GM18907 (cell line): ENCODE measurements at regions not wholly inside any gene's neighbourhood (a gene's known extent, or its start where the extent isn't known, plus 50 kb on each side); places are given as distances from the start of the nearest gene placed in this dataset.

ENCODE experiments used
- ATAC-seq: cut with Tn5 transposase; IDR thresholded peaks from one replicate; pipeline ENCODE4 v1.9.1; 2021; ENCODE audit warnings: mild to moderate bottlenecking, moderate library complexity; ENCODE audit not compliant: unreplicated experiment

DNA sequence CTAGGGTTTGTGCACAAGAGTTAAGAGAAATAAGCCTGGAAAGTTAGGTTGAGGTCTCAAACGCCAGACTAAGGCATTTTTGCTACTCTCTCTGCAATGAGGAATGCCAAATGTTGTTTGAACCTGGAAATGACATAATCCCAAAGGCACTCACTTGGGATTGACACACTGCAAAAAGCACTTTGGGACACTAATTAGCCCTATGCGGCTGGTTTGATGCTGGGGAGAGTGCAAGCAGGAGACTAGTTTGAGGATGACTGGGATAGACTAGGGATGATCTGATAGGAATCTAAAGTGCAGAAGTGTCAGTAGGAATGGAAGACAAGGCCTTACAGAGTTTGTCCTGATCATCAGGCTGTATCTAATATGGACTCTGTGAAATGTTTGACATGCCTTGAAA, 469.0 kb downstream of the SLC4A3 start:
- ATAC-seq, result no peak

DNA sequence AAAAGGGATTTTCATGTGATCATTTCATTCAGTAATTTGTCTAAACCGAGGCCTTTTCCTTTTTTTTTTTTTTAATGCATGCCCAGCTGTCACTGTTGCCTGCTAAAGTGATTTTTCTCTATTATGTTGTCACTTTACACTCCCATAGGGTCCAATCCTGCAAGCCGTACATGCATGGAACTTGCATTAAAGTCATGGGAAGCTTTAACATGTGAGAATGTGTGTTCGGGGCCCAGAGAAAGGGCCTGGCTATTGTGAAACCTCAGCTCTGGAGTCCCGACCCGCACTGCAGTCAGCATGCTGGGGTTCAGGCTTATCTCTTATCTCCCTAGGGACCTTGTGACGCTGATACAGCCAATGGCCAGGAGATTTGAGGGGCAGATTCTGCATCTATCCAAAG, 474.6 kb downstream of the SLC4A3 start:
- ATAC-seq, result no peak

GRCh38 chr2:220103596-220103995, 476.2 kb downstream of the SLC4A3 start:
- ATAC-seq, result no peak

DNA sequence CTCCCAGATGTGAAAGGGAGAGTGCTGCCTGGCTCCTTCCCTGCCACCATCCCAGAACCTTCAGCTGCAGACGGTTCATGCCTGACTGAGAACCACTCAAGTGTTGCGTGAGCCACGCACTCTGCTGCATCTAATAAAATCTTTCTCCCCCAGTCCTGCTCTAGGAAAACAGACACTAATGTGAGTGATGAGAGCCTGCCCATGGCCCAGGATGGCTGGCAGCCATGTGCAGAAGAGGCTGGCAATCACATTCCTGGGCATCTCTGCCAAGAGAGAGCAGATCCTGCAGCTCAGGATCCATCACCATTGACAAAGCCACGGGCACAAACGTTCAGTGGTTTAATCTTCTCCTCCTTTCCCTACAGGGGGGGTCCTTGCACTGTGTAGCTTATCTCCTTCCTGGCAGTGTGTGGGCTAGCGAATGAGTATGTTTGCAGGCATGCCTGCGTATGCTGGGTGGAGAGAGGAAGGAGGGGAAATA, 477.5 kb downstream of the SLC4A3 start:
- no peak for ATAC-seq

GRCh38 chr2:220106065-220106464, 478.6 kb downstream of the SLC4A3 start:
- ATAC-seq, result no peak

- no peak for ATAC-seq
Observed at GRCh38 chr2:220107380-220107791, 480.0 kb downstream of the SLC4A3 start.

GRCh38 chr2:220114443-220114842, 487.0 kb downstream of the SLC4A3 start:
- no peak for ATAC-seq

DNA sequence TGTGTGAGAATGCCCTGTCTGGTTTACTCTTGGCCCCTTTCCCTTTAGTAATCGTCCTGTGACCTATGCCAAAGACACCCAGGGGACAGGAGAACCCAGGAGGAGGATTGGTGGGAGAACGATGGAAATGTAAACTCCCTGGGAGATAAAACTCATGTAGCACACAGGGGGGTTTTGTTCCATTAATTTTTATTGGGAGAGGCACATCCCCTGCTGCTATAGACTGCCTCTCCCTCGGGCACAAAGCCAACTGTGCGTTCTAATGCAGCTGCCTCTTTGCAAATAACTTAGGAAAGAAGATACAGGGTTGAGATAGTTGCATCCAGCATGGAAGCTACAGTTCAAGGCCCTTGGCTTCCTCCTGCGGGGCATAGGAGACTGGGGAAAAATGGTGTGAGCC, 489.6 kb downstream of the SLC4A3 start:
- no peak for ATAC-seq

- ATAC-seq, result no peak
Observed at GRCh38 chr2:220120041-220120440, 492.6 kb downstream of the SLC4A3 start.

DNA sequence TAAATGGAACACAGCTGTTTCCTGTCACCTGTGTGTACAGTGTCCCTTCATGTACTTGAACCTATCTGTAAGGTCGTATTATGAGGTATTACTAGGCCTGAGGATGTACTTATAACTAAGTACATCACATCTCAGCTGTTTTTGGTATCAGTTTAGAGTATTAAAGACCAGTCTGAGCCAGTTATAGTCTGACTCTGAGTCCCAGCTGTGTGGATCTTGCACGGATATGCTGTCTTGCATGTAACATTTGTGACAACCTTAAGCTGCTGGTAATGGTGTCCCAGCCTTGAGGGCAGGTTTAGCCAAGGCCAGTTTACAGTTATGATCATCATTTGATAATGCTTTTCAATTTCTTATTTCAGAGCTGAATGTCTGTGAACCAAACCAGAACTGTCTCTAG, 496.3 kb downstream of the SLC4A3 start:
- ATAC-seq, result no peak

GRCh38 chr2:220125551-220125950, 498.1 kb downstream of the SLC4A3 start:
- no peak for ATAC-seq

- no peak for ATAC-seq
Observed at GRCh38 chr2:220127311-220127710, 499.9 kb downstream of the SLC4A3 start.

- no peak for ATAC-seq
Observed at GRCh38 chr2:220127876-220128275, 500.4 kb downstream of the SLC4A3 start.

DNA sequence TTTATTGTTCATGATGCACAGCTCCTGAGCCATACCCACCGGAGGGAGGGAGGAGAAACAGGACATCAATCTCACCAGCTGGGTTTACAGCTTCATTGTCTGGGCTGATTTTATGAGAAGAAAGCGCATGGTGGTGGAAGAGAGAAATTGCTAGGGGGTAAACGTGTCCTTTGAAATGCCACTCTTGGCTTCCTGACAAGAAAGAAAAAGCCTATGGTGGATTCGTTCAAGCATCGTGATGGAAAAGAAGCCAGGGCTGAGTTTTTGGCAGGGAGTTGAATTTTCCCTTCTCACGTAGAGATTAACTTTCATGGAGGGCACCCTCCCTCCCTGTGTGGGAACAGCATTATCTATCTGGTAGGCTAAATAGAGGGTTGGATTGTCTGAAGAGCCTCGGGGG, 502.0 kb downstream of the SLC4A3 start:
- ATAC-seq, result no peak

GRCh38 chr2:220134756-220135534, 507.5 kb downstream of the SLC4A3 start:
- no peak for ATAC-seq

DNA sequence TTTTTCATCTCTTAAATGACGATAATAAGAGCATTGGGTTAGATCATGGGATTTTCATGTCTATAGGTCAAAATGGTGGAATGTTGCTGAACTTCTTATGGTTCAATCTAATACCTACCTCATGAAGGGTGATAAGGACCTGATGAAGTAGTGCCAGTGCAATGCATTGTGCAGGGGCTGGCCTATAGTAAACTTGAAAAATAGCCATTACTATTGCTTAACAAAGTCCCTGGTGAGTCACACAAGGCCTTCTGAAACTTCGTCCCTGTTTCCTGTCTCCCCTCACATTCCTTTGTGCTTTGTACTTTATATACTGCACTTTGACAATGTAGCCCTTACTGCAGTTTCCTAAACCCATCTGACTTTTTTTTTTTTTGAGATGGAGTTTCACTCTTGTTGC, 515.9 kb downstream of the SLC4A3 start:
- no peak for ATAC-seq

DNA sequence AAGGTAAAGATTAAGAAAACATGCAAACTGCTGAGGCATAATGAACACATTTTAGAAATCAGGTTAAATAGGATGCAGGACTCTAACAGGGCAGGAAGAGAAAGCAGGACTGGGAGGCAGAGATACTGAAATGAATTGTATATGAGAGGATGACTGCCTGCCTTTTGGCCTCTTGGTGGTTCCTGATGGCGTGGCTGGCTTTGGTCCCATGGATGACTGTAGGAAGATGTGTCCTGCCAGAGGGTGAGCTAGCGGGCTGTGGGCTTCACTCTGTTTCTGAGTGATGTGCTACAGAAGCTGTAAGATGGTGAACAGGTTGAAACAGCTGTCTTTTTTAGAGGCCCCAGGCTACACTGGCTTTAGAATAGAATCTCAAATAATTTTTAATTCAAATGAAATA, 517.0 kb downstream of the SLC4A3 start:
- ATAC-seq, result no peak

- no peak for ATAC-seq
Observed at GRCh38 chr2:220147161-220148038, 520.0 kb downstream of the SLC4A3 start.

DNA sequence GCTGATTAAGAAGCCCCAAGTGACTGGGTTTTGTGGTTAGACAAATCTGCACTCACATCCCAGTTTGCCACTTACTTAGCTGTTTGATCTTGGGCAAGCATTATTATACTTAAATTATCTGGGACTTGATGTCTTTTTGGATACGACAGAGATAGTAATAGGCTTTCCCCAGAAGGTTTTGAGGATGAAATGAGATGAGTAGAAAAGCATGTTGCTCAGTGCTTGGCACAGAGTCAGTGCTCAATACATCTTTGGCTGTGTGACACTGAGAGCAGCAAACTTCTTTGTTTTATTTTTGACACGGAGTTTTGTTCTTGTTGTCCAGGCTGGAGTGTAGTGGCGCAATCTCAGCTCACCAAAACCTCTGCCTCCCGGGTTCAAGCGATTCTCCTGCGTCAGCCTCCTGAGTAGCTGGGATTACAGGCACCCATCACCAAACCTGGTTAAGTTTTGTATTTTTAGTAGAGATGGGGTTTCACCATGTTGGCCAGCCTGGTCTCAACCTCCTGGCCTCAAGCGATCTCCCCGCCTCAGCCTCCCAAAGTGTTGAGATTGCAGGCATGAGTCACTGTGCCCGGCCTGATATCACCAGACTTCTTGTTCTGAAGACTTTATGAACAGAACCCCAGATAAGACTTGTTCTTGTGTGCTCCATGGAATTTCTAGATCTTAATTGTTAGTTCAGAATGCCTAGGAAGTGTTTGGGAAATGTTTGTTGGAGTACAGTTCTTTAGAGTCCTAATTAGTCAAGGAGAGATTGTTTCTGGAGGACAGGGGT, 521.2 kb downstream of the SLC4A3 start:
- no peak for ATAC-seq

DNA sequence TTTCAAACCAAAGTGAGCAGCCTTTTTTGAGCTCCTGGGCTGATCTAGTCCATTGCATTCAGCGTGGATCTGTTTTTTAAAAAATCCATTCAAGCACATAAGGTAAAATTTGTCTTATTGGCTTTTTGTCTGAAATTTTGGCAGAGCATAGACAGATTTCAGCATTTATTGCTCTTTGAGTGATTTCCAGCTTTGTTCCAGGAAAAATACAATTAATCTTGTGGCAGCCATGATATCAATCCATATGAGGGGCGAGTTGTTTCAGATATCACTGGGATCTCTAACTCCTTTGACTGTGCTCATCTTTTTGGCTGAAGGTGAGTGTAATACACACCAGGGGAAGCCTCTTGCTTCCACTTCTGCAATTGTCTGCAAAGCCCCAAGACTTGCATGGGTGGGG, 523.9 kb downstream of the SLC4A3 start:
- ATAC-seq, result no peak

- ATAC-seq, result no peak
Observed at GRCh38 chr2:220152281-220152935, 525.0 kb downstream of the SLC4A3 start.
